Endothelial cell of umbilical vein (primary cell): ENCODE measurements at regions not wholly inside any gene's neighbourhood (a gene's known extent, or its start where the extent isn't known, plus 50 kb on each side); places are given as distances from the start of the nearest gene placed in this dataset.
A peak's percentile ranks its signal among the peaks of the same experiment; 100 is the strongest.

Experiments
- EZH2 ChIP-seq: IDR thresholded peaks from 2 replicates; pipeline ENCODE4 v1.6.1; 2012; ENCODE audit warnings: borderline replicate concordance, low read depth, mild to moderate bottlenecking, moderate library complexity, low read length, inconsistent platforms; ENCODE audit not compliant: severe bottlenecking
- FOS ChIP-seq: IDR thresholded peaks from 2 replicates; pipeline ENCODE4 v1.6.1; 2011; ENCODE audit warnings: mild to moderate bottlenecking, low read length, moderate library complexity, borderline replicate concordance; ENCODE audit not compliant: insufficient read depth
- GATA2 ChIP-seq: IDR thresholded peaks from 2 replicates; pipeline ENCODE4 v1.7.0; 2011; ENCODE audit warnings: low read depth, mild to moderate bottlenecking, moderate library complexity, mixed read lengths, low read length; ENCODE audit not compliant: insufficient read length, insufficient read depth
- JUN ChIP-seq: IDR thresholded peaks from 2 replicates; pipeline ENCODE4 v1.6.1; 2011; ENCODE audit warnings: borderline replicate concordance, low read depth; ENCODE audit not compliant: insufficient read length, insufficient read depth
- MAX ChIP-seq: IDR thresholded peaks from 2 replicates; pipeline ENCODE4 v1.6.1; 2011; ENCODE audit not compliant: insufficient read depth, insufficient read length
- MYC ChIP-seq: IDR thresholded peaks from one replicate; pipeline ENCODE4 v1.6.1; 2011; ENCODE audit warnings: mild to moderate bottlenecking, low read depth, low read length
- POLR2A ChIP-seq: IDR thresholded peaks from 2 replicates; pipeline ENCODE4 v1.6.1; 2012; ENCODE audit warnings: low read depth, mild to moderate bottlenecking, control low read depth, low read length
- POLR2AphosphoS5 ChIP-seq: IDR thresholded peaks from 2 replicates; pipeline ENCODE4 v1.6.1; 2012; ENCODE audit warnings: low read depth, mild to moderate bottlenecking, control low read depth, low read length, moderate library complexity; ENCODE audit not compliant: insufficient read depth
- TF ChIP-seq, protein P1 (sequence below), 2 donors: IDR thresholded peaks; 1 replicate in 1 of 2; 2 replicates in 1 of 2; pipeline ENCODE4 v1.5.1; 2011; ENCODE audit warnings: low read length in 2 of 2, mild to moderate bottlenecking in 2 of 2, moderate library complexity in 2 of 2, control low read depth in 1 of 2, inconsistent platforms in 1 of 2, low read depth in 1 of 2; ENCODE audit not compliant: insufficient read depth in 1 of 2; ENCODE audit errors: extremely low read depth in 1 of 2

- TF ChIP-seq, protein P1, sequence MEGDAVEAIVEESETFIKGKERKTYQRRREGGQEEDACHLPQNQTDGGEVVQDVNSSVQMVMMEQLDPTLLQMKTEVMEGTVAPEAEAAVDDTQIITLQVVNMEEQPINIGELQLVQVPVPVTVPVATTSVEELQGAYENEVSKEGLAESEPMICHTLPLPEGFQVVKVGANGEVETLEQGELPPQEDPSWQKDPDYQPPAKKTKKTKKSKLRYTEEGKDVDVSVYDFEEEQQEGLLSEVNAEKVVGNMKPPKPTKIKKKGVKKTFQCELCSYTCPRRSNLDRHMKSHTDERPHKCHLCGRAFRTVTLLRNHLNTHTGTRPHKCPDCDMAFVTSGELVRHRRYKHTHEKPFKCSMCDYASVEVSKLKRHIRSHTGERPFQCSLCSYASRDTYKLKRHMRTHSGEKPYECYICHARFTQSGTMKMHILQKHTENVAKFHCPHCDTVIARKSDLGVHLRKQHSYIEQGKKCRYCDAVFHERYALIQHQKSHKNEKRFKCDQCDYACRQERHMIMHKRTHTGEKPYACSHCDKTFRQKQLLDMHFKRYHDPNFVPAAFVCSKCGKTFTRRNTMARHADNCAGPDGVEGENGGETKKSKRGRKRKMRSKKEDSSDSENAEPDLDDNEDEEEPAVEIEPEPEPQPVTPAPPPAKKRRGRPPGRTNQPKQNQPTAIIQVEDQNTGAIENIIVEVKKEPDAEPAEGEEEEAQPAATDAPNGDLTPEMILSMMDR (IDR thresholded peaks at IDR 0.05; ENCODE audit: extremely low read depth in 1 of 2, insufficient read depth in 1 of 2, low read depth in 1 of 2, low read length in 2 of 2) = no peak
- TF ChIP-seq POLR2A (no peak), POLR2AphosphoS5 (no peak), JUN (peak; percentile 63), EZH2 (no peak), MAX (no peak), MYC (no peak), GATA2 (no peak), FOS (no peak)
Observed at GRCh38 chr7:47690902-47691558, 109.1 kb upstream of the TNS3 start.
